Thyroid gland (tissue), 4 donors: ENCODE measurements at regions not wholly inside any gene's neighbourhood (a gene's known extent, or its start where the extent isn't known, plus 50 kb on each side); places are given as distances from the start of the nearest gene placed in this dataset.

Experiments used
- POLR2A ChIP-seq, 2 donors: fragments of 450-650 bp; IDR thresholded peaks; one replicate each; pipeline ENCODE4 v1.6.1; 2017; ENCODE audit warnings: antibody characterized with exemption in 2 of 2, mild to moderate bottlenecking in 2 of 2, moderate library complexity in 1 of 2
- TF ChIP-seq, protein P1 (sequence below), 6 experiments: fragments of 200-600 bp in 3 of 6; fragments of 450-650 bp in 3 of 6; sonication (generic) in 3 of 6; IDR thresholded peaks; one replicate each; pipeline ENCODE4 v1.5.1; 2016 to 2019; ENCODE audit warnings: antibody characterized with exemption in 6 of 6, mild to moderate bottlenecking in 2 of 6, inconsistent platforms in 1 of 6, moderate library complexity in 1 of 6

DNA sequence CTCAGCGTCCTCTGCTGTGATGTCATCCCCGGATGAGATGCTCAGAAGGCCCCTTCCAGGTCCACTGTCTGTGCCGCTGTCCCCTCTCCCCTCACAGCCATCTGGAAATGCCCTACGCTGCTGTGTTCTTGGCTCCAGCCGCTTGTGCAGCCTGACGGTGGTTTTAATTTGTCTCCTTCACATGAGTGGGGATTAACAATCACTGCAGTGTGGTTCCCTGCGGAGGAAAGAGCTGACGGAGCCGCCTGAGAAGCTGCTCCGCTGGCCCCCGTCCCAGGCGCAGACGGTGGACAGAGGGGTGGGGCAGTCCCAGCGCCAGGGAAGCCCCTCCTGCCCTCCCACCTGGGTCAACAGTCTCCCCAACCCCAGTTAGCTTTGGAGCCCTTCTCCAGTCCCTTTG is 67.5 kb upstream of the PHF21B start:
- TF ChIP-seq, protein P1, sequence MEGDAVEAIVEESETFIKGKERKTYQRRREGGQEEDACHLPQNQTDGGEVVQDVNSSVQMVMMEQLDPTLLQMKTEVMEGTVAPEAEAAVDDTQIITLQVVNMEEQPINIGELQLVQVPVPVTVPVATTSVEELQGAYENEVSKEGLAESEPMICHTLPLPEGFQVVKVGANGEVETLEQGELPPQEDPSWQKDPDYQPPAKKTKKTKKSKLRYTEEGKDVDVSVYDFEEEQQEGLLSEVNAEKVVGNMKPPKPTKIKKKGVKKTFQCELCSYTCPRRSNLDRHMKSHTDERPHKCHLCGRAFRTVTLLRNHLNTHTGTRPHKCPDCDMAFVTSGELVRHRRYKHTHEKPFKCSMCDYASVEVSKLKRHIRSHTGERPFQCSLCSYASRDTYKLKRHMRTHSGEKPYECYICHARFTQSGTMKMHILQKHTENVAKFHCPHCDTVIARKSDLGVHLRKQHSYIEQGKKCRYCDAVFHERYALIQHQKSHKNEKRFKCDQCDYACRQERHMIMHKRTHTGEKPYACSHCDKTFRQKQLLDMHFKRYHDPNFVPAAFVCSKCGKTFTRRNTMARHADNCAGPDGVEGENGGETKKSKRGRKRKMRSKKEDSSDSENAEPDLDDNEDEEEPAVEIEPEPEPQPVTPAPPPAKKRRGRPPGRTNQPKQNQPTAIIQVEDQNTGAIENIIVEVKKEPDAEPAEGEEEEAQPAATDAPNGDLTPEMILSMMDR (IDR thresholded peaks at IDR 0.05): no peak
- TF ChIP-seq POLR2A (IDR thresholded peaks at IDR 0.05): no peak
